Suprapubic skin (tissue), 4 donors: ENCODE measurements at regions not wholly inside any gene's neighbourhood (a gene's known extent, or its start where the extent isn't known, plus 50 kb on each side); places are given as distances from the start of the nearest gene placed in this dataset.

ENCODE experiments used
- POLR2A ChIP-seq, 2 donors: fragments of 450-650 bp; IDR thresholded peaks; one replicate each; pipeline ENCODE4 v1.6.1; 2017; ENCODE audit warnings: antibody characterized with exemption in 2 of 2, mild to moderate bottlenecking in 2 of 2, moderate library complexity in 2 of 2
- POLR2AphosphoS5 ChIP-seq, 3 donors: sonication (generic); formaldehyde crosslinking; IDR thresholded peaks; one replicate each; pipeline ENCODE4 v1.6.1; 2017; ENCODE audit warnings: antibody characterized with exemption in 3 of 3
- TF ChIP-seq, protein P1 (sequence below), 2 donors: fragments of 200-600 bp in 1 of 2; fragments of 450-650 bp in 1 of 2; sonication (generic) in 1 of 2; IDR thresholded peaks; one replicate each; pipeline ENCODE4 v1.5.1; 2016 to 2019; ENCODE audit warnings: antibody characterized with exemption in 2 of 2, mild to moderate bottlenecking in 1 of 2, moderate library complexity in 1 of 2

DNA sequence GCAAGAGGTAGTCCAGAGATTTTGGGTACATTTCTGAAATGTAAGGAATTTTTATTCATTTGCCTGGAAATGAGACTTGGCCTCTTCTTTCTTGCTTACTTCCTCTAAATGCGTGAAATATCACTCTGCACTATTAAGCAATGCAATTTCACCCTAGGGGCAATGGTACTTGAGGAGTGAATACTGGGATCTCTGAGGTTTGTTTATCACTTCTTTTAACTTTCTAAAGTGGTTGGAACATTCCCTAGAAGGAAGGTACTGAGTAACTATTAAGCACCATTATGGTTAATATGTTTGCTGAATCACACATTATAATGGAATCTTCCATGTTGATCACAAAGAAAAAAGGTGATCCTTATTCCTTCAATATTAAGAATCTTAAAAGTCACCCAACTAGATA lies 120.9 kb upstream of the CAND1 start:
- TF ChIP-seq, protein P1, sequence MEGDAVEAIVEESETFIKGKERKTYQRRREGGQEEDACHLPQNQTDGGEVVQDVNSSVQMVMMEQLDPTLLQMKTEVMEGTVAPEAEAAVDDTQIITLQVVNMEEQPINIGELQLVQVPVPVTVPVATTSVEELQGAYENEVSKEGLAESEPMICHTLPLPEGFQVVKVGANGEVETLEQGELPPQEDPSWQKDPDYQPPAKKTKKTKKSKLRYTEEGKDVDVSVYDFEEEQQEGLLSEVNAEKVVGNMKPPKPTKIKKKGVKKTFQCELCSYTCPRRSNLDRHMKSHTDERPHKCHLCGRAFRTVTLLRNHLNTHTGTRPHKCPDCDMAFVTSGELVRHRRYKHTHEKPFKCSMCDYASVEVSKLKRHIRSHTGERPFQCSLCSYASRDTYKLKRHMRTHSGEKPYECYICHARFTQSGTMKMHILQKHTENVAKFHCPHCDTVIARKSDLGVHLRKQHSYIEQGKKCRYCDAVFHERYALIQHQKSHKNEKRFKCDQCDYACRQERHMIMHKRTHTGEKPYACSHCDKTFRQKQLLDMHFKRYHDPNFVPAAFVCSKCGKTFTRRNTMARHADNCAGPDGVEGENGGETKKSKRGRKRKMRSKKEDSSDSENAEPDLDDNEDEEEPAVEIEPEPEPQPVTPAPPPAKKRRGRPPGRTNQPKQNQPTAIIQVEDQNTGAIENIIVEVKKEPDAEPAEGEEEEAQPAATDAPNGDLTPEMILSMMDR (IDR thresholded peaks at IDR 0.05) = no peak
- no peak for TF ChIP-seq POLR2A (IDR thresholded peaks at IDR 0.05)
- no peak for TF ChIP-seq POLR2AphosphoS5 (IDR thresholded peaks at IDR 0.05)
